Gastrocnemius medialis (tissue), 4 donors: ENCODE measurements at regions not wholly inside any gene's neighbourhood (a gene's known extent, or its start where the extent isn't known, plus 50 kb on each side); places are given as distances from the start of the nearest gene placed in this dataset.

ENCODE experiments used
- CTCF ChIP-seq, 5 experiments: fragments of 450-650 bp in 3 of 5; fragments of 200-600 bp in 2 of 5; sonication (generic) in 2 of 5; IDR thresholded peaks in 4 of 5; conservative IDR thresholded peaks in 1 of 5; 1 replicate in 4 of 5; 2 replicates in 1 of 5; pipeline ENCODE4 v1.5.1; 2016 to 2019; ENCODE audit warnings: antibody characterized with exemption in 5 of 5, mild to moderate bottlenecking in 3 of 5, moderate library complexity in 3 of 5
- POLR2A ChIP-seq, 2 donors: fragments of 450-650 bp; IDR thresholded peaks; one replicate each; pipeline ENCODE4 v1.6.1; 2017; ENCODE audit warnings: antibody characterized with exemption in 2 of 2, mild to moderate bottlenecking in 2 of 2, moderate library complexity in 2 of 2

DNA sequence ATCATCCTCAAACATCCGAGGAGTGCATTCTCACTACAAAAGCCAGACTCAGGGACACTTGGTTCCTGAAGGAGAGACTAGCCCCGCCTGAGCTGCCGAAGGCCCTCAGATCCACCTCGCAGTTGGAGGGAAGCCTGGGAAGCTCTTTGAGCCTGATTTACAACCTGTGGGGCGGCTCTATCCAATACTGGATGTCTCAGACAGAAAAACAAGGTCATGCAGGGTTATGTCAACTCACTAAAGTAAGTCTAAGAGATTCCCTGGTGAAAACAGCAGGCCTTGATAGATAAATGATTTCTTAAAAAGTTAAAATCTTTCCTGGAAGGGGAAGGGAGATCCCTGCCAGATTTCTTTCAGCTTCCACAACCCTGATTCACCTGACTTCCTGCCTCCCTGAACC is 284.3 kb downstream of the CYP26B1 start:
- no peak for TF ChIP-seq CTCF (IDR thresholded peaks at IDR 0.05 in 4 of 5, conservative IDR thresholded peaks at IDR 0.05 in 1 of 5)
- TF ChIP-seq POLR2A (IDR thresholded peaks at IDR 0.05): no peak
